ENCODE measurements at regions not wholly inside any gene's neighbourhood (a gene's known extent, or its start where the extent isn't known, plus 50 kb on each side); places are given as distances from the start of the nearest gene placed in this dataset.

DNA sequence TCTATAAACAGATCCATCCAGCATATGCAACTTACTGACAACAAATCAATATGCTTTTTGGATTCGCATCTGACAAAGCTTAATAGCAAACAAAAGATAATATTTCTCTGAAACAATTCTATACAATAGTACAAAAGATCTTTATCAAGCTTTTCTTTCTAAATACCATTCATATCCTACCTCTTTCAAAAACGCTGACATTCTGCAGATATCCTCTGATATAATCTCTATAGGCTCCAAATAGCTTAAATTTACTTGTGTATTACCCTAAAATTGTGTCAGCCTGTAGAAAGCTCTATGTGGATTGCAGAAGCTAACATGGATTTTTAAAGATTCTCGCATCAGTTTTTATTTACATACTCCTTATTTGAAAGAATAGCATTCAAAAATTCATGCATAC is 260.6 kb downstream of the GASK1B start:
- TF ChIP-seq KLF9 (tag by site-specific recombination; IDR thresholded peaks at IDR 0.05; ENCODE audit: low read depth) (no peak), YY1 (tag by site-specific recombination; IDR thresholded peaks at IDR 0.05) (no peak), ZNF530 (tag by site-specific recombination; IDR thresholded peaks at IDR 0.05; ENCODE audit: low read depth) (no peak), ZBTB1 (tag by site-specific recombination; IDR thresholded peaks at IDR 0.05) (no peak), ZNF354C (tag by site-specific recombination; IDR thresholded peaks at IDR 0.05; ENCODE audit: borderline replicate concordance, low read depth) (no peak), ZNF121 (tag by site-specific recombination; IDR thresholded peaks at IDR 0.05) (no peak), ZNF776 (tag by site-specific recombination; IDR thresholded peaks at IDR 0.05; ENCODE audit: borderline replicate concordance) (no peak), ZBTB20 (tag by site-specific recombination; IDR thresholded peaks at IDR 0.05) (no peak), ZNF24 (tag by site-specific recombination; IDR thresholded peaks at IDR 0.05) (no peak)
- TF ChIP-seq, protein P1, sequence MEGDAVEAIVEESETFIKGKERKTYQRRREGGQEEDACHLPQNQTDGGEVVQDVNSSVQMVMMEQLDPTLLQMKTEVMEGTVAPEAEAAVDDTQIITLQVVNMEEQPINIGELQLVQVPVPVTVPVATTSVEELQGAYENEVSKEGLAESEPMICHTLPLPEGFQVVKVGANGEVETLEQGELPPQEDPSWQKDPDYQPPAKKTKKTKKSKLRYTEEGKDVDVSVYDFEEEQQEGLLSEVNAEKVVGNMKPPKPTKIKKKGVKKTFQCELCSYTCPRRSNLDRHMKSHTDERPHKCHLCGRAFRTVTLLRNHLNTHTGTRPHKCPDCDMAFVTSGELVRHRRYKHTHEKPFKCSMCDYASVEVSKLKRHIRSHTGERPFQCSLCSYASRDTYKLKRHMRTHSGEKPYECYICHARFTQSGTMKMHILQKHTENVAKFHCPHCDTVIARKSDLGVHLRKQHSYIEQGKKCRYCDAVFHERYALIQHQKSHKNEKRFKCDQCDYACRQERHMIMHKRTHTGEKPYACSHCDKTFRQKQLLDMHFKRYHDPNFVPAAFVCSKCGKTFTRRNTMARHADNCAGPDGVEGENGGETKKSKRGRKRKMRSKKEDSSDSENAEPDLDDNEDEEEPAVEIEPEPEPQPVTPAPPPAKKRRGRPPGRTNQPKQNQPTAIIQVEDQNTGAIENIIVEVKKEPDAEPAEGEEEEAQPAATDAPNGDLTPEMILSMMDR (tag by site-specific recombination; IDR thresholded peaks at IDR 0.05), result no peak
- TF ChIP-seq, protein P2, sequence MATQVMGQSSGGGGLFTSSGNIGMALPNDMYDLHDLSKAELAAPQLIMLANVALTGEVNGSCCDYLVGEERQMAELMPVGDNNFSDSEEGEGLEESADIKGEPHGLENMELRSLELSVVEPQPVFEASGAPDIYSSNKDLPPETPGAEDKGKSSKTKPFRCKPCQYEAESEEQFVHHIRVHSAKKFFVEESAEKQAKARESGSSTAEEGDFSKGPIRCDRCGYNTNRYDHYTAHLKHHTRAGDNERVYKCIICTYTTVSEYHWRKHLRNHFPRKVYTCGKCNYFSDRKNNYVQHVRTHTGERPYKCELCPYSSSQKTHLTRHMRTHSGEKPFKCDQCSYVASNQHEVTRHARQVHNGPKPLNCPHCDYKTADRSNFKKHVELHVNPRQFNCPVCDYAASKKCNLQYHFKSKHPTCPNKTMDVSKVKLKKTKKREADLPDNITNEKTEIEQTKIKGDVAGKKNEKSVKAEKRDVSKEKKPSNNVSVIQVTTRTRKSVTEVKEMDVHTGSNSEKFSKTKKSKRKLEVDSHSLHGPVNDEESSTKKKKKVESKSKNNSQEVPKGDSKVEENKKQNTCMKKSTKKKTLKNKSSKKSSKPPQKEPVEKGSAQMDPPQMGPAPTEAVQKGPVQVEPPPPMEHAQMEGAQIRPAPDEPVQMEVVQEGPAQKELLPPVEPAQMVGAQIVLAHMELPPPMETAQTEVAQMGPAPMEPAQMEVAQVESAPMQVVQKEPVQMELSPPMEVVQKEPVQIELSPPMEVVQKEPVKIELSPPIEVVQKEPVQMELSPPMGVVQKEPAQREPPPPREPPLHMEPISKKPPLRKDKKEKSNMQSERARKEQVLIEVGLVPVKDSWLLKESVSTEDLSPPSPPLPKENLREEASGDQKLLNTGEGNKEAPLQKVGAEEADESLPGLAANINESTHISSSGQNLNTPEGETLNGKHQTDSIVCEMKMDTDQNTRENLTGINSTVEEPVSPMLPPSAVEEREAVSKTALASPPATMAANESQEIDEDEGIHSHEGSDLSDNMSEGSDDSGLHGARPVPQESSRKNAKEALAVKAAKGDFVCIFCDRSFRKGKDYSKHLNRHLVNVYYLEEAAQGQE (tag by site-specific recombination; IDR thresholded peaks at IDR 0.05), result no peak
- TF ChIP-seq, protein P3, sequence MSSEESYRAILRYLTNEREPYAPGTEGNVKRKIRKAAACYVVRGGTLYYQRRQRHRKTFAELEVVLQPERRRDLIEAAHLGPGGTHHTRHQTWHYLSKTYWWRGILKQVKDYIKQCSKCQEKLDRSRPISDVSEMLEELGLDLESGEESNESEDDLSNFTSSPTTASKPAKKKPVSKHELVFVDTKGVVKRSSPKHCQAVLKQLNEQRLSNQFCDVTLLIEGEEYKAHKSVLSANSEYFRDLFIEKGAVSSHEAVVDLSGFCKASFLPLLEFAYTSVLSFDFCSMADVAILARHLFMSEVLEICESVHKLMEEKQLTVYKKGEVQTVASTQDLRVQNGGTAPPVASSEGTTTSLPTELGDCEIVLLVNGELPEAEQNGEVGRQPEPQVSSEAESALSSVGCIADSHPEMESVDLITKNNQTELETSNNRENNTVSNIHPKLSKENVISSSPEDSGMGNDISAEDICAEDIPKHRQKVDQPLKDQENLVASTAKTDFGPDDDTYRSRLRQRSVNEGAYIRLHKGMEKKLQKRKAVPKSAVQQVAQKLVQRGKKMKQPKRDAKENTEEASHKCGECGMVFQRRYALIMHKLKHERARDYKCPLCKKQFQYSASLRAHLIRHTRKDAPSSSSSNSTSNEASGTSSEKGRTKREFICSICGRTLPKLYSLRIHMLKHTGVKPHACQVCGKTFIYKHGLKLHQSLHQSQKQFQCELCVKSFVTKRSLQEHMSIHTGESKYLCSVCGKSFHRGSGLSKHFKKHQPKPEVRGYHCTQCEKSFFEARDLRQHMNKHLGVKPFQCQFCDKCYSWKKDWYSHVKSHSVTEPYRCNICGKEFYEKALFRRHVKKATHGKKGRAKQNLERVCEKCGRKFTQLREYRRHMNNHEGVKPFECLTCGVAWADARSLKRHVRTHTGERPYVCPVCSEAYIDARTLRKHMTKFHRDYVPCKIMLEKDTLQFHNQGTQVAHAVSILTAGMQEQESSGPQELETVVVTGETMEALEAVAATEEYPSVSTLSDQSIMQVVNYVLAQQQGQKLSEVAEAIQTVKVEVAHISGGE (tag by site-specific recombination; conservative IDR thresholded peaks at IDR 0.05; ENCODE audit: low read depth), result no peak
